Right lobe of liver (tissue), 4 donors: ENCODE measurements at regions not wholly inside any gene's neighbourhood (a gene's known extent, or its start where the extent isn't known, plus 50 kb on each side); places are given as distances from the start of the nearest gene placed in this dataset.

Experiments
- POLR2A ChIP-seq: fragments of 450-650 bp; IDR thresholded peaks from one replicate; pipeline ENCODE4 v1.6.1; 2017; ENCODE audit warnings: antibody characterized with exemption, mild to moderate bottlenecking
- TF ChIP-seq, protein P1 (sequence below), 4 donors: fragments of 200-600 bp in 3 of 4; fragments of 450-650 bp in 1 of 4; IDR thresholded peaks; one replicate each; pipeline versions ENCODE4 v1.5.1 to v1.8.0; 2016 to 2022; ENCODE audit warnings: antibody characterized with exemption in 4 of 4, mild to moderate bottlenecking in 2 of 4
- donor health status: DM: no; HTN: no; CAD: no.
- donor health status: DM: no; HTN: no; CAD: no.
- donor health status: DM: no; HTN: yes; CAD: no.

DNA sequence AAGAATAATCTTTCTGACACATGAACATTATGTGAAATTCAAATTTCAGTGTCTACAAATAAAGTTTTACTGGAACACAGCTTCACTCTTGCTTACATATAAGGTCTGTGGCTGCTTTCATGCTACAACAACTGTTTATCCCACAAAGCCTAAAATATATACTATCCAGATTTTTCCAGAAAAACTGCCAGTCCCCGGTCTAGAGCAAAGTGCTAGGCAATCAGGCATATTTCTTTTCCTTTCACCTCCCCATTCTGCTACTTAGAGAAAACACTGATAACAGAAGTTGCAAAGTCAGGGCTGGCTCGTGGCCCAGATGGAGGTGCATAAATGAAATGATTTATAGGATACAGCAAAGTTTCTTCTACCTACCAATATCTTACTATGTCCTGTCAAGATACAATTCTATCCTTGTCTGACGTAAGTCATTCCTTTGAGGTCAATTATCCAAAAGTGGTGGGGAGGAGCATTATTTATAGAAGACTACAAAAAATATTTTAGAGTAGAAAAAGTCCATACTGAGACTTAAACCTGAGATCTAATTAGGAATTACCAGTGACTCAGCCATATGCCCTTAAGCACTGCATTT is 384.1 kb downstream of the NXPH1 start:
- TF ChIP-seq, protein P1, sequence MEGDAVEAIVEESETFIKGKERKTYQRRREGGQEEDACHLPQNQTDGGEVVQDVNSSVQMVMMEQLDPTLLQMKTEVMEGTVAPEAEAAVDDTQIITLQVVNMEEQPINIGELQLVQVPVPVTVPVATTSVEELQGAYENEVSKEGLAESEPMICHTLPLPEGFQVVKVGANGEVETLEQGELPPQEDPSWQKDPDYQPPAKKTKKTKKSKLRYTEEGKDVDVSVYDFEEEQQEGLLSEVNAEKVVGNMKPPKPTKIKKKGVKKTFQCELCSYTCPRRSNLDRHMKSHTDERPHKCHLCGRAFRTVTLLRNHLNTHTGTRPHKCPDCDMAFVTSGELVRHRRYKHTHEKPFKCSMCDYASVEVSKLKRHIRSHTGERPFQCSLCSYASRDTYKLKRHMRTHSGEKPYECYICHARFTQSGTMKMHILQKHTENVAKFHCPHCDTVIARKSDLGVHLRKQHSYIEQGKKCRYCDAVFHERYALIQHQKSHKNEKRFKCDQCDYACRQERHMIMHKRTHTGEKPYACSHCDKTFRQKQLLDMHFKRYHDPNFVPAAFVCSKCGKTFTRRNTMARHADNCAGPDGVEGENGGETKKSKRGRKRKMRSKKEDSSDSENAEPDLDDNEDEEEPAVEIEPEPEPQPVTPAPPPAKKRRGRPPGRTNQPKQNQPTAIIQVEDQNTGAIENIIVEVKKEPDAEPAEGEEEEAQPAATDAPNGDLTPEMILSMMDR (IDR thresholded peaks at IDR 0.05), result no peak
- TF ChIP-seq POLR2A, result no peak
